Activated CD4-positive, alpha-beta T cell treated with anti-CD3 and anti-CD28 coated beads, Interleukin-10, Interleukin-2, amounts not matched to agents 100 ng/mL and 50 ng/mL, durations not matched to agents 16 hours and 8 hours (primary cell): ENCODE measurements at regions not wholly inside any gene's neighbourhood (a gene's known extent, or its start where the extent isn't known, plus 50 kb on each side); places are given as distances from the start of the nearest gene placed in this dataset.

ENCODE experiments used
- DNase-seq: peaks from one replicate; pipeline ENCODE4 v3.0.0-alpha.2; 2020

DNA sequence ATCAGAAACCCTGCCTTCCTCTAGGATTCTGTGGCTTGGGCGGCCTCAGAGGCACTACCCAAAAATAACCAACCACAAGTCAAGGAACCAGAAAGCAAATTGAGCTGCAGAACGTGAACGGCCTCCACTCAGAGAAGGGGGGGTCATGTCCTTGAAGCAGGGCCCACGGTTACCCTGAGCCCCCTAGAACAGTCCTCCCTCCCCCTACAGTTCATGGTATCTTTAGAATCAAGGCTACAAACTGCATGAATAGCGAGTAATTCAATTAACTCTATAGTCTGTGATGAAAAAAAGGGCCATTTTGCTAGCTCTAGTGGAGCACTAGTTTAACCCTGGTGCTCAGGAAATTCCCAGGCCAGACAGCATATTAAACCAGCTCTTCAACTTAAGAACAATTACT, 79.0 kb upstream of the ZNF507 start:
- no peak for DNase-seq

GRCh38 chr19:32268381-32268780, 77.0 kb upstream of the ZNF507 start:
- no peak for DNase-seq

GRCh38 chr19:32269831-32270230, 75.6 kb upstream of the ZNF507 start:
- no peak for DNase-seq

DNA sequence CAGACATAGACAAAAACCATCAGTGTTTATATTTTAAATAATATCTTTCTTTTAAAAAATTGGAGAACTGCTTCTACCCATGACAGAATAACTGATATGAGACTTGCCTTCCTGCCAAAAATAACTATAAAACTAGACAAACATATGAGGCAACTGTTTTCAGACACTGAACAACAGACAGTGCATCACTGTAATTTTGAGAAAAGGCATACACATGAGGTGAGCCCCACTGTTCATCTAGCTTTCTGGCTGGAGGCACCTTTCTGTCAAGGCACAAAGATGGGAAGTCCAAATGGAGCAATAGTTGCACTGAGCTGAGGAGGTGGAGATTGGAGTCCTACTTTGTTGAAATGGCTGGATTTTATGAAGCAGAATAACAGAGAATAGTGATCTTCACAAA, 71.9 kb upstream of the ZNF507 start:
- no peak for DNase-seq

- DNase-seq: no peak
Observed at GRCh38 chr19:32287086-32287485, 58.3 kb upstream of the ZNF507 start.

GRCh38 chr19:32287811-32288227, 57.6 kb upstream of the ZNF507 start:
- DNase-seq: peak; percentile 35

GRCh38 chr19:32289566-32290210, 55.7 kb upstream of the ZNF507 start:
- DNase-seq: no peak

GRCh38 chr19:32291876-32292275, 53.5 kb upstream of the ZNF507 start:
- DNase-seq: no peak

GRCh38 chr19:32294871-32295438, 50.5 kb upstream of the ZNF507 start:
- no peak for DNase-seq
